ENCODE measurements at regions not wholly inside any gene's neighbourhood (a gene's known extent, or its start where the extent isn't known, plus 50 kb on each side); places are given as distances from the start of the nearest gene placed in this dataset.

DNA sequence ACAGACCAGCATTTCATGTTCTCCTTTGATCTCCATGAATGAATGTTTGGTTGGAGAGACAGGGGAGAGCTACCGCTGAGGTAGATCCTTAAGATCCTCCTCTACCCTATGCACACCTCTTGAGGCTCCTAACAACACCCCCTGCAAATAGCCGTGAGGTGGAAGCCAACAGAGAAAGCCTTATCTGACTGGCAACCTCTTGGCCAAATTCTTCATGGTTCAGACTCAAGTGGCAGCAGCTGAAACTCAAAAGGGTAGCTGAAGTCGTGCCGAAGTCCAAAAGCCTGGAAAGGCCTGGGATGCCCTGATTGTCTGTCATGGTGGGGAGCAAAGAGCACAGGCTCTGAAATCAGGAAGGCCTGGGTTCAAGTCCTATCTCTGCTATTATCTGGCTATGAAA, 184.9 kb downstream of the SEC61B start:
- CTCF ChIA-PET (ENCODE audit: low intra/inter-chr PET ratio, low total read pairs), result no interaction called here
- H2AFZ ChIP-seq (ENCODE audit: low read length), result no peak overlapping the region
- no peak overlapping the region for H3K27ac ChIP-seq (ENCODE audit: extremely low read length, insufficient read depth, low read length)
- TF ChIP-seq, protein P1, sequence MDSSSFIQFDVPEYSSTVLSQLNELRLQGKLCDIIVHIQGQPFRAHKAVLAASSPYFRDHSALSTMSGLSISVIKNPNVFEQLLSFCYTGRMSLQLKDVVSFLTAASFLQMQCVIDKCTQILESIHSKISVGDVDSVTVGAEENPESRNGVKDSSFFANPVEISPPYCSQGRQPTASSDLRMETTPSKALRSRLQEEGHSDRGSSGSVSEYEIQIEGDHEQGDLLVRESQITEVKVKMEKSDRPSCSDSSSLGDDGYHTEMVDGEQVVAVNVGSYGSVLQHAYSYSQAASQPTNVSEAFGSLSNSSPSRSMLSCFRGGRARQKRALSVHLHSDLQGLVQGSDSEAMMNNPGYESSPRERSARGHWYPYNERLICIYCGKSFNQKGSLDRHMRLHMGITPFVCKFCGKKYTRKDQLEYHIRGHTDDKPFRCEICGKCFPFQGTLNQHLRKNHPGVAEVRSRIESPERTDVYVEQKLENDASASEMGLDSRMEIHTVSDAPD (CRISPR knock-in tag; IDR thresholded peaks at IDR 0.05), result no peak
- TF ChIP-seq, protein P2, sequence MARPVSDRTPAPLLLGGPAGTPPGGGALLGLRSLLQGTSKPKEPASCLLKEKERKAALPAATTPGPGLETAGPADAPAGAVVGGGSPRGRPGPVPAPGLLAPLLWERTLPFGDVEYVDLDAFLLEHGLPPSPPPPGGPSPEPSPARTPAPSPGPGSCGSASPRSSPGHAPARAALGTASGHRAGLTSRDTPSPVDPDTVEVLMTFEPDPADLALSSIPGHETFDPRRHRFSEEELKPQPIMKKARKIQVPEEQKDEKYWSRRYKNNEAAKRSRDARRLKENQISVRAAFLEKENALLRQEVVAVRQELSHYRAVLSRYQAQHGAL (CRISPR knock-in tag; IDR thresholded peaks at IDR 0.05; ENCODE audit: not compliant biosample characterization), result no peak
- TF ChIP-seq, protein P3, sequence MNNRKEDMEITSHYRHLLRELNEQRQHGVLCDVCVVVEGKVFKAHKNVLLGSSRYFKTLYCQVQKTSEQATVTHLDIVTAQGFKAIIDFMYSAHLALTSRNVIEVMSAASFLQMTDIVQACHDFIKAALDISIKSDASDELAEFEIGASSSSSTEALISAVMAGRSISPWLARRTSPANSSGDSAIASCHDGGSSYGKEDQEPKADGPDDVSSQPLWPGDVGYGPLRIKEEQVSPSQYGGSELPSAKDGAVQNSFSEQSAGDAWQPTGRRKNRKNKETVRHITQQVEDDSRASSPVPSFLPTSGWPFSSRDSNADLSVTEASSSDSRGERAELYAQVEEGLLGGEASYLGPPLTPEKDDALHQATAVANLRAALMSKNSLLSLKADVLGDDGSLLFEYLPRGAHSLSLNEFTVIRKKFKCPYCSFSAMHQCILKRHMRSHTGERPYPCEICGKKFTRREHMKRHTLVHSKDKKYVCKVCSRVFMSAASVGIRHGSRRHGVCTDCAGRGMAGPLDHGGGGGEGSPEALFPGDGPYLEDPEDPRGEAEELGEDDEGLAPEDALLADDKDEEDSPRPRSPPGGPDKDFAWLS (CRISPR knock-in tag; IDR thresholded peaks at IDR 0.05; ENCODE audit: borderline replicate concordance), result no peak
- TF ChIP-seq MTA3 (CRISPR knock-in tag; IDR thresholded peaks at IDR 0.05), result no peak
- TF ChIP-seq PCBP2 (optimal IDR thresholded peaks at IDR 0.05; ENCODE audit: low read depth, low read length, poor library complexity, severe bottlenecking), result no peak
- TF ChIP-seq, protein P4, sequence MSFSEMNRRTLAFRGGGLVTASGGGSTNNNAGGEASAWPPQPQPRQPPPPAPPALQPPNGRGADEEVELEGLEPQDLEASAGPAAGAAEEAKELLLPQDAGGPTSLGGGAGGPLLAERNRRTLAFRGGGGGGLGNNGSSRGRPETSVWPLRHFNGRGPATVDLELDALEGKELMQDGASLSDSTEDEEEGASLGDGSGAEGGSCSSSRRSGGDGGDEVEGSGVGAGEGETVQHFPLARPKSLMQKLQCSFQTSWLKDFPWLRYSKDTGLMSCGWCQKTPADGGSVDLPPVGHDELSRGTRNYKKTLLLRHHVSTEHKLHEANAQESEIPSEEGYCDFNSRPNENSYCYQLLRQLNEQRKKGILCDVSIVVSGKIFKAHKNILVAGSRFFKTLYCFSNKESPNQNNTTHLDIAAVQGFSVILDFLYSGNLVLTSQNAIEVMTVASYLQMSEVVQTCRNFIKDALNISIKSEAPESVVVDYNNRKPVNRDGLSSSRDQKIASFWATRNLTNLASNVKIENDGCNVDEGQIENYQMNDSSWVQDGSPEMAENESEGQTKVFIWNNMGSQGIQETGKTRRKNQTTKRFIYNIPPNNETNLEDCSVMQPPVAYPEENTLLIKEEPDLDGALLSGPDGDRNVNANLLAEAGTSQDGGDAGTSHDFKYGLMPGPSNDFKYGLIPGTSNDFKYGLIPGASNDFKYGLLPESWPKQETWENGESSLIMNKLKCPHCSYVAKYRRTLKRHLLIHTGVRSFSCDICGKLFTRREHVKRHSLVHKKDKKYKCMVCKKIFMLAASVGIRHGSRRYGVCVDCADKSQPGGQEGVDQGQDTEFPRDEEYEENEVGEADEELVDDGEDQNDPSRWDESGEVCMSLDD (CRISPR knock-in tag; IDR thresholded peaks at IDR 0.05; ENCODE audit: borderline replicate concordance), result no peak
- no peaks in the 10 kb centered on the region for H3K9me3 ChIP-seq (ENCODE audit: low read length)
- no peak overlapping the region for H3K4me2 ChIP-seq (ENCODE audit: low read depth, low read length)
- H4K20me1 ChIP-seq (ENCODE audit: insufficient read depth, low read length), result no peaks in the 10 kb centered on the region
- H3K4me1 ChIP-seq (ENCODE audit: insufficient read depth, low read length), result no peaks in the 10 kb centered on the region
- ATAC-seq (no peak), DNase-seq (ENCODE audit: low spot score) (no peak), FAIRE-seq (no peak)
- H3K9ac ChIP-seq (ENCODE audit: insufficient read depth, low read depth, low read length), result no peak overlapping the region
- no TSS peak for BruUV-seq (replicated peaks)
- no peak overlapping the region for H3K4me3 ChIP-seq (replicated peaks in 1 of 3; ENCODE audit: insufficient read depth in 1 of 3, low read depth in 2 of 3, low read length in 3 of 3)
- intact Hi-C loops (cut with micrococcal nuclease; ENCODE audit: unreplicated experiment), result no loop called here
- in situ Hi-C loops (cut with HindIII; ENCODE audit: extremely low pct_ligation_motif_present, low pct_unique_long_range_greater_than_20kb), result no loop called here
- POLR2A ChIA-PET, result no interaction called here
- 3% methylated on average over 4 of the region's 4 CpGs for WGBS (ENCODE audit: low lambda C conversion rate)
- peaks cover 0 to 1% of the 10 kb centered on the region in 2 experiments; a peak in 2 of 5 replicates for H3K27me3 ChIP-seq (ENCODE audit: control insufficient read depth in 1 of 2, insufficient read depth in 2 of 2, low read length in 2 of 2)
- H3K79me2 ChIP-seq (ENCODE audit: insufficient read depth, low read length), result no peaks in the 10 kb centered on the region
- no peaks in the 10 kb centered on the region for H3K36me3 ChIP-seq (replicated peaks in 1 of 2; ENCODE audit: control insufficient read depth in 1 of 2, insufficient read depth in 2 of 2, low read length in 2 of 2)
